Calu3 (cell line): ENCODE measurements at regions not wholly inside any gene's neighbourhood (a gene's known extent, or its start where the extent isn't known, plus 50 kb on each side); places are given as distances from the start of the nearest gene placed in this dataset.

Experiments
- BruUV-seq: library from RNA; stranded (reverse); fragments of 400-500 nt; replicated peaks from 2 replicates; lab custom pipeline; 2021; lab: Mats Ljungman, UMichigan
- CTCF ChIA-PET: fragments of 300-600 bp; sonication (Branson Sonifier 250); formaldehyde crosslinking; loops from one replicate; lab custom pipeline; 2022; ENCODE audit warnings: antibody characterized with exemption; lab: Charles Lee
- DNase-seq: peaks from one replicate; pipeline ENCODE4 v3.0.0; 2022
- H3K27ac Mint-ChIP-seq: one replicate; pipeline ENCODE4 v1.8.0; 2022; ENCODE audit warnings: mixed read lengths; ENCODE audit not compliant: unreplicated experiment
- H3K27me3 Mint-ChIP-seq: one replicate; pipeline ENCODE4 v1.8.0; 2022; ENCODE audit warnings: mixed read lengths; ENCODE audit not compliant: unreplicated experiment
- H3K36me3 Mint-ChIP-seq: one replicate; pipeline ENCODE4 v1.8.0; 2022; ENCODE audit warnings: mild to moderate bottlenecking, moderate library complexity, mixed read lengths; ENCODE audit not compliant: insufficient read depth, unreplicated experiment
- H3K4me1 Mint-ChIP-seq: one replicate; pipeline ENCODE4 v1.8.0; 2022; ENCODE audit warnings: mild to moderate bottlenecking, low read depth, mixed read lengths; ENCODE audit not compliant: unreplicated experiment
- H3K4me3 Mint-ChIP-seq: one replicate; pipeline ENCODE4 v1.8.0; 2022; ENCODE audit warnings: mild to moderate bottlenecking, low read depth, moderate library complexity, mixed read lengths; ENCODE audit not compliant: unreplicated experiment
- H3K9me3 Mint-ChIP-seq: one replicate; pipeline ENCODE4 v1.8.0; 2022; ENCODE audit warnings: low read depth, mixed read lengths; ENCODE audit not compliant: unreplicated experiment
- intact Hi-C: fragments of 100-400 bp; cut with micrococcal nuclease; formaldehyde crosslinking; loops from one replicate; pipeline ENCODE4 v1.10.0; 2022; ENCODE audit not compliant: unreplicated experiment
- TF ChIP-seq, protein P1 (sequence below): fragments of 200-600 bp; IDR thresholded peaks from one replicate; pipeline ENCODE4 v1.8.0; 2022; ENCODE audit warnings: antibody characterized with exemption; ENCODE audit not compliant: unreplicated experiment

DNA sequence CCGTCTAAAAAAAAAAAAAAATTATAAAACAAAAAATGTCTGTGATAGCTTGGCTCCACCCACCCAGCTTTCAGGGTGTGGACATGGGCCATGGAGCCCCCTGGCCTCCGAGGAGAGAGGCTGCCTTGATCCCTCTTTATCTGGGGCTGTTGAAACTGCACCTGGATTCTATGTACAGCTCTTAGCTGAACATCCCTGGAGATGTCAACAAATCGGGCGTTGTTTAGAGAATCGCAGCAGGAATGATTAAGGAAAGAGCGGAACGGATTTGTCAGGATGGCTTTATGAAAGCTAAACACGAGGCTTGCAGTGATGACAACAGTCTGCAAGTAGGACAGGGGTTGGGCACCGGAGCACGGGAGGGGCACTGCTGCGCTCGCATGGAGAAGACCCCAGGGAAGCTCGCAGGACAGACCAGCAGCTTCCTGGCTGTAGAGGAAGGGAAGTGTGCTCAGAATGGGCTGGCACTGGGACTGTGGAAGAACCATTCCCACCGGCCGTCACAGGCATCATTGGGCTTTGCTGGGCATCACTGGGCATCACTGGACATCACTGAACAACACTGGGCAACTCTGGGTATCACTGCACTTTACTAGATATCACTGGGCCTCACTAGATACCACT is 195.8 kb upstream of the FOXF1 start:
- no peaks in the 10 kb centered on the region for H3K4me1 Mint-ChIP-seq
- H3K36me3 Mint-ChIP-seq = no peaks in the 10 kb centered on the region
- BruUV-seq = no TSS peak
- TF ChIP-seq, protein P1, sequence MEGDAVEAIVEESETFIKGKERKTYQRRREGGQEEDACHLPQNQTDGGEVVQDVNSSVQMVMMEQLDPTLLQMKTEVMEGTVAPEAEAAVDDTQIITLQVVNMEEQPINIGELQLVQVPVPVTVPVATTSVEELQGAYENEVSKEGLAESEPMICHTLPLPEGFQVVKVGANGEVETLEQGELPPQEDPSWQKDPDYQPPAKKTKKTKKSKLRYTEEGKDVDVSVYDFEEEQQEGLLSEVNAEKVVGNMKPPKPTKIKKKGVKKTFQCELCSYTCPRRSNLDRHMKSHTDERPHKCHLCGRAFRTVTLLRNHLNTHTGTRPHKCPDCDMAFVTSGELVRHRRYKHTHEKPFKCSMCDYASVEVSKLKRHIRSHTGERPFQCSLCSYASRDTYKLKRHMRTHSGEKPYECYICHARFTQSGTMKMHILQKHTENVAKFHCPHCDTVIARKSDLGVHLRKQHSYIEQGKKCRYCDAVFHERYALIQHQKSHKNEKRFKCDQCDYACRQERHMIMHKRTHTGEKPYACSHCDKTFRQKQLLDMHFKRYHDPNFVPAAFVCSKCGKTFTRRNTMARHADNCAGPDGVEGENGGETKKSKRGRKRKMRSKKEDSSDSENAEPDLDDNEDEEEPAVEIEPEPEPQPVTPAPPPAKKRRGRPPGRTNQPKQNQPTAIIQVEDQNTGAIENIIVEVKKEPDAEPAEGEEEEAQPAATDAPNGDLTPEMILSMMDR = no peak
- H3K27me3 Mint-ChIP-seq = peaks cover 72% of the 10 kb centered on the region
- H3K9me3 Mint-ChIP-seq = no peaks in the 10 kb centered on the region
- no peak for DNase-seq
- H3K27ac Mint-ChIP-seq = no peak overlapping the region
- intact Hi-C loops = no loop called here
- CTCF ChIA-PET = interaction anchor here (0.7 kb wide), 1 partner anchor 15 kb away, joined by 4 read pairs; no protein-coding TSS in a partner anchor
- H3K4me3 Mint-ChIP-seq = no peak overlapping the region

DNA sequence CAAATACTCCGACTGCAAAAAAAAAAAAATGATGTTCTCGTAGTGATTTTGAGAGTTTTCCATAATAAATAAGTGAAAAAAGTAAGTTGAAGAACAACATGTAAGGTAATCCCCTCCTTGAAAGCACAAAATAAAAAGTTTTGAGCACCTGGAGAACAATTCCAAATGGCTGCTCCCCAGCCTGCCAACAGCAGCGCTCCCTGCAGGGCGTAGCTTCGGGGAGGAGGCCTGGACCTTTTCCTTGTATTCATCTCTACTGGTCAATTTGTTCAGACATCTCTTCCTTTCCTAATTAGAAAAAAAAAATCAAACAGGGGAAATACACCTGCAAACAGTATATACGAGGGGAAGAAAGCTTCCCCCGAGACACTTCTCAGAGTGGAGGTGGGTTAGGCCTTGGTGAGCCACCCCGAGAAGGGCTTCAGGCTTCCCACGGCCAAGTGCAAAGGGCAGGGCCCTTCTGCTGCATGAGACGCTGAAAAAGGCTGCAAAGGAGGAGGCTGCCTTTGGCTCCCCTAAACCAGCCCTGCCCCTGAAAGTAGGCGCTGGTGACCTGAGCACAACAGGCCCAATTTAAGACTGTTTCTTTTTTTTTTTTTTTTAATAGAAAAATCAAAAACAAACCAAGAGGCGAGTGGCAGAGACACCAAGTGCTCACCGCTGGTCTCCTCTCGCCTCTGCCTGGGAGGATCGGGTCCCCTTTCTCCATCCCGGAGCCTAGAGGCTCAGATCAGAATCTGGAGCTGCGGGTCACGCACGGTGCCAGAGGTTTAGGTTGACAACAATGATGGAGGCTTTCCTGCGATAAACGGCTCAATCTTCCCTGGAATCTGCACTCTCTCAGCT is 193.1 kb upstream of the FOXF1 start:
- H3K4me1 Mint-ChIP-seq = no peaks in the 10 kb centered on the region

DNA sequence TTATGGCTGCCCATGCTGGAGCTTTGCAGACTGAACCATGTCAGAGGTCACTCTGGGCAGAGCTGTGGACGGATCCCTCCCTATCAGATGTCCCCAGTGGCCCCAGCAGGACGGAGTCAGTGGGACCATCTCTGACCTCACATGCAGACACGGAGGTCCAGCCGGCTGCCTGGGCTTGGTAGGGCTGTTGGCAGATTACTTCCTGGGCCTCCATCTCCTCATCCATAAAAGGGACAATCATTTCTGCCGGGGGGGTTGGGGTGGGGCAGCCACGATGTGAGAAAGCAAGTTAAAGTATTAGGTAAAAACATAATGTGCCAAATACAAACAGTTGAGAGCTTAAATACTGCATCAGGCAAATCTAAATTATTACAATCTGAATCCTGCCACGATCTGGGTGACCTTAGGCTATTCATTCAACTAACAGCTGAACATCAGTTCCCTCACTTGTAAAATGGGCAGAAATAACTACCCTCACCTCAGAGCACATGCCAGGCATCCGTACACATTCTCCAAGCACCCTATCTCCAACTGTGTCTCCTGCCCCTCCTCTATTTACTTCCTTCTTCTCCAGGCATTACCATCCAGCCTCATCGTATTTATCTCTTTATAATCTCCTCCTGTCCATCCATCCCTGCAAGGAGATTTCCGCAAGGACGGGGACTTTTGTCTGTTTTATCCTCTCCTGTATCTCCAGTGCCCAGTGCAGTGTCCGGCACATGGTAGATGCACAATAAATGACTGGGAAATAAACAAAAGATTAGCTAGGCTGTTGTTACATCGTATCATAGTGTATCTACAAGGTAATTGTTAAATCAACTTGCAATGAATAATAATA is 192.3 kb upstream of the FOXF1 start:
- CTCF ChIA-PET = interaction anchor here (0.6 kb wide), 1 partner anchor 9 kb away, joined by 3 read pairs; no protein-coding TSS in a partner anchor
- peaks cover 72% of the 10 kb centered on the region for H3K27me3 Mint-ChIP-seq
- no peaks in the 10 kb centered on the region for H3K9me3 Mint-ChIP-seq
- TF ChIP-seq, protein P1 = no peak
- DNase-seq = no peak
- H3K4me1 Mint-ChIP-seq = no peaks in the 10 kb centered on the region
- intact Hi-C loops = no loop called here
- H3K36me3 Mint-ChIP-seq = no peaks in the 10 kb centered on the region
- H3K4me3 Mint-ChIP-seq = no peak overlapping the region
- no TSS peak for BruUV-seq
- no peak overlapping the region for H3K27ac Mint-ChIP-seq

More for the DNA sequence above, 193.1 kb upstream of the FOXF1 start:
- no peak for DNase-seq
- intact Hi-C loops = no loop called here
- no peak overlapping the region for H3K4me3 Mint-ChIP-seq
- no peak overlapping the region for H3K27ac Mint-ChIP-seq
- no peaks in the 10 kb centered on the region for H3K9me3 Mint-ChIP-seq
- TF ChIP-seq, protein P1 = no peak
- peaks cover 72% of the 10 kb centered on the region for H3K27me3 Mint-ChIP-seq
- BruUV-seq = no TSS peak
- H3K36me3 Mint-ChIP-seq = no peaks in the 10 kb centered on the region
- CTCF ChIA-PET = no interaction called here

GRCh38 chr16:86319585-86320236 is 190.6 kb upstream of the FOXF1 start:
- Mint-ChIP-seq H3K4me3 (no peak overlapping the region), H3K9me3 (no peaks in the 10 kb centered on the region), H3K27me3 (peaks cover 72% of the 10 kb centered on the region), H3K4me1 (no peaks in the 10 kb centered on the region), H3K36me3 (no peaks in the 10 kb centered on the region), H3K27ac (no peak overlapping the region)
- TF ChIP-seq, protein P1 = no peak
- DNase-seq = no peak
- intact Hi-C loops = no loop called here
- BruUV-seq = no TSS peak
- CTCF ChIA-PET = interaction anchor here (0.7 kb wide), 1 partner anchor 17 kb away, joined by 3 read pairs; no protein-coding TSS in a partner anchor
